ENCODE measurements at regions not wholly inside any gene's neighbourhood (a gene's known extent, or its start where the extent isn't known, plus 50 kb on each side); places are given as distances from the start of the nearest gene placed in this dataset.

GRCh38 chr3:168514252-168514651 is 418.5 kb upstream of the GOLIM4 start:
- DNase-seq (ENCODE audit: low read depth in 3 of 3), result no peak

GRCh38 chr3:168512802-168513201 is 417.1 kb upstream of the GOLIM4 start:
- no peak for DNase-seq (ENCODE audit: low read depth in 3 of 3)

GRCh38 chr3:168511428-168512014 is 415.8 kb upstream of the GOLIM4 start:
- DNase-seq (ENCODE audit: low read depth in 3 of 3), result no peak

- no peak for DNase-seq (ENCODE audit: low read depth in 3 of 3)
Observed at GRCh38 chr3:168506589-168506988, 410.9 kb upstream of the GOLIM4 start.

- no peak for DNase-seq (ENCODE audit: low read depth in 3 of 3)
Observed at GRCh38 chr3:168501570-168501969, 405.8 kb upstream of the GOLIM4 start.

GRCh38 chr3:168498194-168498593 is 402.5 kb upstream of the GOLIM4 start:
- no peak for DNase-seq (ENCODE audit: low read depth in 3 of 3)

DNA sequence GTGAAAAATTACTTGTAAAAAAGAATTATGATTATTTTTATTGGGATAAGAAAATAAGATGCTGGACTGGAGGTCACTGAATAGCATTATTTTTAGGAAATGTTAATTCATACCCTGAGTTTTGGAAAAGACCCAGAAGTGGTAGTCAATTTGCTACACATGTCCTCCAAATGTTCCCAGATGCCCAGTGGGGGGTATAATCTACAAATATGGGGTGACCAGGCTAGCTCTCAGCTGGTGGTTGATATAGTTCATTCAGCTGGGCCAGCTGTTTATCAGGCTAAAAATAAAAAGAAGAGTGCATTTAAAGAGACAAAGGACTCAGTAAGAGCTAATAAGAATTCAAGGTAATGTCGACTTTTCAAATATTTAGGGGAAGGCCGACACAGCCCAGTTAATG is 402.0 kb upstream of the GOLIM4 start:
- DNase-seq (ENCODE audit: low read depth in 3 of 3), result no peak

DNA sequence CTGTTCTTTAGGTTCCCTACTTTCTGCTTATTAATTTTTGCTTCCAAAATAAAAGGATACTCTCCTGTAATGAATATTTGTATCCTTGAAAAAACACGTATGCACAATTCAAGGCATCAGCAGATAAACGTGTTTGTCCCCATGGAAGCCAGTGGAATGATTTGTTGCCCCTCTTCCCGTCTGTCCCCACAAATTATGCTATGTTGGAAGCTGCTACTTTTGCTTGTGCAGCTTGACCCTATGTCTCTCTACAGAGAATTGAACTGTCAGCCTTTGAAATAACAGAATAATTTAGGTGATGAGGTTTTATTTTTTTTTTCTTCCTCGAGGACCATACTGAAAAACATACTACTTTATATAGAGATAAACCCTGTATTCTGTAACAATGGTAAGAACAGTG is 401.5 kb upstream of the GOLIM4 start:
- no peak for DNase-seq (ENCODE audit: low read depth in 3 of 3)

GRCh38 chr3:168495932-168496331 is 400.2 kb upstream of the GOLIM4 start:
- no peak for DNase-seq (ENCODE audit: low read depth in 3 of 3)

DNA sequence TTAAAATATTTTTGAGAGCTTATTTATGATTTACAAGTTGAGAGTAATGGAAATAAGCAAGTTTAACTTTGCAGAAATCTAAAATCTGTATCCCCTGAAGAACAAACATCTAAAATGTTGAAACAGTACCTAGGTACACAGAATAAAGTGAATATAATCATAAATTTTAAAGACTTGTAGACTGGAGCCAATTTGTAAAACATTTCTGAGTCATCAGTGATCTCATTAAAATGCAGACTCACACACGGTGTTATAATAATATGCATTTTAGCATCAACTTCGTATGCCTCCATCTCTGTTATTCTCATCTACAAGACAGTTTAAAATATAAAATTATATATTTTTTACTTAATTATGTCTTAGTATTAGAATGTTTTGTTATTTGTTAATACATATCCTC is 399.5 kb upstream of the GOLIM4 start:
- DNase-seq (ENCODE audit: low read depth in 3 of 3), result no peak

DNA sequence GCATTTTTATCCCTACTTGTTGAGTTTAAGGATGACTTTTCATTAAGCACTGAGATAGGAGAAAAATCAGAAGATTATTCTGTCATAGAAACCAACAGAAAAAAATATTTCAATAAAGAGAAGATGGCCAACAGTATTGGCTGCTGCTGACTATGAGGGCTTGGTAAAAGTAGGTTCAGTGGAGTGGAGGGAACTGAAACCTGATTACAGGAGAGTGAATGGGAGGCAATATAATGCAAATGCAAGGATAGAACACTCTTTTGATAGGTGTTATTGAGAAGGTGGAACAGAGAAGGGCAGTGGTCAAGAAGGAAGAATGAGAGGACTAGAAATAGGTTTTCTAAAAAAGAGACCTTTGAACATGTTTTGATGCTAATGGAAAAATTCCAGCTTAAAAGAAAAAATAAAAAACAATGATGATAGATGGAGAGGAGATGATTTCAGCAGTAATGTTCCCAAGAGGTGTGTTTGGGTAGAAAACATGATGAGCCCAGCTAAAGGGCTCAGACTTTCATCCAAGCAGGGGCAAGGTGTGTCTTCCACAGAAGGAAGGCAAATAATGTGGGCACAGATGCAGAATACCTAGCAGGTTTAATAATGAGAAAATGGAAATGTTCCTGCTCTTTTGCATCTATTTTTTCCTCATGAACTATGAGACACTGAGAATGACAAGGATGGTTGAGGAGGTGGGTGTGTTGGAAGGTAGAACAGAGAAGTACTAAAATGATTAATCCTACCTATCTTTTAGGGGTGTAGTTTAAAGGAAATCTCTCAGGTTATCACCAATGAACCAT is 397.9 kb upstream of the GOLIM4 start:
- DNase-seq (ENCODE audit: low read depth in 3 of 3), result no peak

DNA sequence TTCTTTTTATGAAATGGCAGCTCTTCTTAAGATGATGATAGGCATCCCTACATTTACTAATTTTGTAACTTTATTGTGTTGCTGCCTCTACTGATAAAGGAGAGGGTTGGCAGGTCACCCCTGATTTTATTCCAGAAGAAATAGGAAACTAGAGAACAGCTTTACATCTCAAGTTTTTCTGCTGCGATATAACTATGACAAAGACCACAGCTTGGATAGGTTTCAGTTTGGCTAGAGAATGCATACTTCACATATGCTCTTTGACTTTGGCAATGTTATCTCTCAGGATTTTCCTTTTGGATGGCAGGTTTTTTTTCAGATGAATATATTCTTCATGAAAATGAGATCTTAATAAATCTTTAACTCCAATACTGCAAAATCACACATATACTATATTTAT is 395.3 kb upstream of the GOLIM4 start:
- DNase-seq (ENCODE audit: low read depth in 3 of 3), result no peak

DNA sequence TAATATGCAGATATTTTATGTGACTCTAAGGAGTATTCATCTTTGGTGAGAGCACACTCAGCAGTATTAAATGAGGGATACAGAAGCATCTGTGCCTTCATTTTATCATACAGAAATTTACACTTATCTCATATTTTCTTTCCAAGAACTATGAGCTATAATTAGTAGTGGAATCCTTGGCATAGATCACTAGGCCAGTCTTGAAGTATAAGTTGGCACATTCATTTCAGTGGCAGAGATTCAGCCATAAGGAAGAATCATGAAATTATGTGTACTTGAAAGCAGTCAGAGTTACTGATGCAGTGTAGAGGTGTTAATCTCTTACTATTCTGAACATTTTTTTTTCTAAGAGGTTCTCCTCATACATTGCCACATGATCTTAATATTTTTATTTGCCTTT is 393.6 kb upstream of the GOLIM4 start:
- no peak for DNase-seq (ENCODE audit: low read depth in 3 of 3)

DNA sequence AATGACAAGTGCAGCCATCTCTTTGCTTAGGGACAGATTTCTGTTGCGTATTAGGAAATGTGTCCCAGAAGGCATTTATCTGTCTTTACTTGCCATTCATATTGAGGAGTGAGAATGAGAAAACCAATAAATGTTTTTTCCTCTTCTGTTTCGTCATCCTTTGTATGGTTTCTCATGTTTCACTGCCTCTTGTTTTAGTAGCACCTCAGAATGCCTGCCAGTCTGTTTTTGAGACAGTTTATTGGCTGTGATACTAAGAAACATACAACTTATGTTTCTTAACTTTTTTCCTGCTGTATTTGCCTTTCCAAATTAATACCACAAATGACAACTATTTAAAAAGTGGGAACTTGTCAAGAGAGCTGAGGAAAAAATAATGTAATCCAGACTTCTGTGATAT is 390.2 kb upstream of the GOLIM4 start:
- DNase-seq (ENCODE audit: low read depth in 3 of 3), result no peak

DNA sequence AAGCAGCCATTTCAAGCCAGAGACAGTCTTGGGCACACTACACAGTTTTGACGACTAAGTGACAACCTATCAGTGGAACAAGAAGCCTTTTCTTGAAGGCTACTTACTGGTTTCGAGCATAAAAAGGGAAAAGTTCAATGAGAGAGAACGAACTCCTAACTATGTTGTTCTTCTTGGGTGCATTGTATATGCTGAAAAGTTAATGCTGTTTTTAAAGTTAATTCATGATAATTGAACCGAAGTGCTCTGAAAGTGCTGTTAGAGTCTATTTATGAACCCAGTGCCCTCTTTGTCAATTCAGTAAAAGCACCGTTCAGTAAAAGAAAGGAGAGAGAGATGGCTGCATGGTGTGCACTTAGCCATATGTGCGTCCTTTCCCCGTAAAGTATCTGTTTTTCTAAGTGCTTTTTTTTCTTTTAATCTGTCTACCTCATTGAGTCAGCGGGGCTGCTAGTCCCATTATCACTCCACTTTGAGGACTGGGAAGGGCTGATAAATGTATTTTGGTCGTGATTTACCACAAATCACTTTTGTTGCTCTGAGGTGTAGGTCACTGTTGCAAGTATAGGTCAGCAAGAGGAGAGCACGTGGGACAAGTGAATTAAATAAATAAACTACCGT is 380.7 kb upstream of the GOLIM4 start:
- no peak for DNase-seq (ENCODE audit: low read depth in 3 of 3)

- DNase-seq (ENCODE audit: low read depth in 3 of 3), result no peak
Observed at GRCh38 chr3:168475704-168476103, 380.0 kb upstream of the GOLIM4 start.

- DNase-seq (ENCODE audit: low read depth in 3 of 3), result no peak
Observed at GRCh38 chr3:168473334-168473890, 377.7 kb upstream of the GOLIM4 start.

DNA sequence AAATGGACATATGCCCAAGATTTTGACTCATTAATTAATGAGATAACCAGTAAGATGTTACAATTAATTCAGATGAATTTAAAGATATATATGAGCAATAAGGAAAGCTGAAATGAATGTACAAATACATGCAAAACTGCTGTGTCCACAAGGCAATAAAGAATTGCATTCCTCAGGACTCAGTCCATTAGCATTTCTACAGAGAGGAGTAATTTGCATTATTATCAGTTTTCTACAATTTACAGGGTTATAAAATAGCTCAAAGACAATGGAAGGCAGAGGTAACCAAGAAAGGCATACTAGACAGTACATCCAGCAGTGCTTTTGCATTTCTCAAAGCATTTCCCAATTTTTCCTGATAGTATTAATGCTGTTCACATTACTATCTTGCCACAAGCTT is 377.1 kb upstream of the GOLIM4 start:
- DNase-seq (ENCODE audit: low read depth in 3 of 3), result no peak

- DNase-seq (ENCODE audit: low read depth in 3 of 3), result no peak
Observed at GRCh38 chr3:168470380-168470779, 374.7 kb upstream of the GOLIM4 start.

DNA sequence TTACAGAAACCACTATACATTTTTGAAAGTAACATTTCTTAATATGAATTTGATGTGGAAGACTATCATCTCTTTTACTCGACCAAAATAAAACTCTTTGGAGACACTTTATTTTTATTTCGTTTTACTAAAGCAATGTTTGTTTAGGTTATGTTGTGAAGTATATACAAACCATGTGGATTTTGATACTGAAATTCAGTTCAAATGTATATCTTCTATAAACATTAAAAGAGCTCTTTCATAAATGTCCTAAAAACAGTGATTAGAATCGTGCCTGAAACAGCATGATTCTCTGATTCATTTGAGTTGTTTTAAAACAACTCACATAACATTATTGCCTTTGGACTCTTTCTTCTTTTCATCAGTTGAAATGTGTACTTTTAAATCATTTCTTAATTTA is 373.7 kb upstream of the GOLIM4 start:
- DNase-seq (ENCODE audit: low read depth in 3 of 3), result no peak

- DNase-seq (ENCODE audit: low read depth in 3 of 3), result no peak
Observed at GRCh38 chr3:168467115-168467714, 371.5 kb upstream of the GOLIM4 start.

DNA sequence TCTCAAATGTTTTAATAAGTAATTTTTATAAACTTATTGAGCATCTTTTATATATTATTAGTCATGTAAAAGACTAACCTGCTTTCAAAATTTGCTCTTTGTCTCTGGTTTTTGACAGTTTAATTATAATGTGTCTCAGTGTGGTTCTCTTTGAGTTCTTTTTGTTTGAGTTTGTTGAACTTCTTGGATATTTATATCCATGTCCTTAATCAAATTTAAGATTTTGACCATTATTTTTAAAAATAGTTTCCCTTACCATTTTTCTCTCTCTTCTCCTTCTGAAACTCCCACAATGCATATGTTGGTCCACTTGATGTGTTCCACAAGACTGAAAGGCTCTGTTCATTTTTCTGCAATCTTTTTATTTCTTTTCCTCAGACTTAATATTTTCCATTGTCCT is 366.1 kb upstream of the GOLIM4 start:
- no peak for DNase-seq (ENCODE audit: low read depth in 3 of 3)

All from stimulated activated CD4-positive, alpha-beta T cell treated with anti-CD3 and anti-CD28 coated beads, TNF-alpha, amount 100 ng/mL, for 48 hours (primary cell).